HG03521 (cell line): ENCODE measurements at regions not wholly inside any gene's neighbourhood (a gene's known extent, or its start where the extent isn't known, plus 50 kb on each side); places are given as distances from the start of the nearest gene placed in this dataset.

ENCODE experiments used
- ATAC-seq: cut with Tn5 transposase; IDR thresholded peaks from one replicate; pipeline ENCODE4 v1.9.1; 2021; ENCODE audit warnings: mild to moderate bottlenecking, moderate library complexity; ENCODE audit not compliant: unreplicated experiment

GRCh38 chr14:65872536-65872935, 460.0 kb downstream of the FUT8 start:
- ATAC-seq = no peak

- ATAC-seq = no peak
Measured at GRCh38 chr14:65877166-65877565, 464.6 kb downstream of the FUT8 start.

GRCh38 chr14:65877624-65878023, 465.1 kb downstream of the FUT8 start:
- ATAC-seq = no peak

GRCh38 chr14:65878586-65878985, 466.1 kb downstream of the FUT8 start:
- no peak for ATAC-seq

- no peak for ATAC-seq
Measured at GRCh38 chr14:65879248-65880009, 466.9 kb downstream of the FUT8 start.

GRCh38 chr14:65880507-65880906, 468.0 kb downstream of the FUT8 start:
- no peak for ATAC-seq

GRCh38 chr14:65881642-65882041, 469.1 kb downstream of the FUT8 start:
- no peak for ATAC-seq

GRCh38 chr14:65888677-65889076, 476.1 kb downstream of the FUT8 start:
- no peak for ATAC-seq

GRCh38 chr14:65892315-65892714, 479.8 kb downstream of the FUT8 start:
- no peak for ATAC-seq

- no peak for ATAC-seq
Measured at GRCh38 chr14:65900164-65900563, 487.6 kb downstream of the FUT8 start.

- no peak for ATAC-seq
Measured at GRCh38 chr14:65901595-65901994, 489.1 kb downstream of the FUT8 start.

- no peak for ATAC-seq
Measured at GRCh38 chr14:65904988-65905387, 492.5 kb downstream of the FUT8 start.

- no peak for ATAC-seq
Measured at GRCh38 chr14:65906344-65906743, 493.8 kb downstream of the FUT8 start.

- no peak for ATAC-seq
Measured at GRCh38 chr14:65906948-65907347, 494.4 kb downstream of the FUT8 start.

- no peak for ATAC-seq
Measured at GRCh38 chr14:65910108-65910786, 497.7 kb downstream of the FUT8 start.

GRCh38 chr14:65915125-65915524, 502.6 kb downstream of the FUT8 start:
- ATAC-seq = no peak

GRCh38 chr14:65916055-65916454, 503.5 kb downstream of the FUT8 start:
- no peak for ATAC-seq

GRCh38 chr14:65920996-65921395, 508.5 kb downstream of the FUT8 start:
- no peak for ATAC-seq

- no peak for ATAC-seq
Measured at GRCh38 chr14:65922142-65922541, 509.6 kb downstream of the FUT8 start.

GRCh38 chr14:65926504-65926903, 514.0 kb downstream of the FUT8 start:
- ATAC-seq = no peak

GRCh38 chr14:65926935-65927700, 514.6 kb downstream of the FUT8 start:
- ATAC-seq = no peak

GRCh38 chr14:65927931-65928356, 515.4 kb downstream of the FUT8 start:
- no peak for ATAC-seq
